Hematopoietic multipotent progenitor cell treated with erythropoietin and hydrocortisone succinate and interleukin-3 and kit ligand, for 4 days (in vitro differentiated cells): ENCODE measurements at regions not wholly inside any gene's neighbourhood (a gene's known extent, or its start where the extent isn't known, plus 50 kb on each side); places are given as distances from the start of the nearest gene placed in this dataset.
A peak's percentile ranks its signal among the peaks of the same experiment; 100 is the strongest.

Source experiments
- DNase-seq: peaks from one replicate; pipeline ENCODE4 v3.0.0-alpha.2; 2015

DNA sequence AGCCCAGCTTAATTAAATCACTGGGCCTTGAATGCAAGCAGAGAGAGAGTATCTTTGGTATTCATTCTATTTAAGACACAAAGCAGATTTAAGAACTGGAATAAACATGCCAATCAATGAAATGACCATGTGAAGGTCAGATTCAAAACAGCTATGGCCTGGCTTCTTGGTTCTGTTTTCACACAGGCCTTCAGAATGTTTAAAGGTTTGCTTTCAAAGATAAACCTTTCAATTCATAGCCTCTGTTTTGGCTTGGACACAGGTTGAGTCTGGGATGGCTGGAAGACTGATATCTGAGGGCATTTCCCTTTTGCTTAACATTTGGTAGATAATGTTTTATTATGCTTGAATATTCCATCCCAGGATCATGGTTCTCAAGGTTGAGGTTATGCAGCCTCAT, 244.4 kb upstream of the KBTBD8 start:
- DNase-seq: no peak

DNA sequence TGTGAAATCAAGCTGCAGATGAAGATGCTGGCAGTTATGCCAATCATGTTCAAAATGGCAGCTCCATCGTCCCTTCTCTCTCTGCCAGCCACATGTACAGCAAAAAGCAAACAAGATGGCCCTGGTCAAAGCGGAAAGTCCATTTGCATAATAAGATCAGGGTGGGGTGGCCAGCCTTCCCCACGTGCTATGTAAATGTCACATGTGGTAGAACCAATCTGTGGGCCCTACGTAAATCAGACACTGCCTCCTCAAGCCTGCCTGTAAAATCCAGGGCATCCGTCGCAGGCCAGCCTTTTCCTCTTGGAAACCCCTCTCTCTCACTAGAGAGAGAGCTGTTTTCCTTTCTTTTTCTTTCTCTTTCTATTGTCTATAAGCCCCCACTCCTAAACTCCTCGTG, 243.5 kb upstream of the KBTBD8 start:
- no peak for DNase-seq

DNA sequence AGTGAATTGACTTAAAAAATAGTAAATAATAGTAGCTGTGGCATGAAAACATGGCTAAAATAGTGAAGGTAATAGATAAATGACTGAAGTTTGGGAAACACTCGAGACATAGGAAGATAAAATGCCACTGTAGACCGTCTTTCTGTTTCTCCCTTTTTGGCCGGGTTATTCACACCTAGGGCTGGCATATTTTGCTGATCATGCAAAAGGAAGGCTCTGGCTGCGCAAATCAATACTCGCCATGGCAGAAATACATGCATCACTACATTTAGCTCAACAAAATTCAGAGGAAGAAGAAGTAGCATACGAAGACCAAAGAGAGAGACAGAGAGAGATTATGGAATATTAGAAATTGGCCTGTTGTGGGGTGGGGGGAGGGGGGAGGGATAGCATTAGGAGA, 242.2 kb upstream of the KBTBD8 start:
- no peak for DNase-seq

DNA sequence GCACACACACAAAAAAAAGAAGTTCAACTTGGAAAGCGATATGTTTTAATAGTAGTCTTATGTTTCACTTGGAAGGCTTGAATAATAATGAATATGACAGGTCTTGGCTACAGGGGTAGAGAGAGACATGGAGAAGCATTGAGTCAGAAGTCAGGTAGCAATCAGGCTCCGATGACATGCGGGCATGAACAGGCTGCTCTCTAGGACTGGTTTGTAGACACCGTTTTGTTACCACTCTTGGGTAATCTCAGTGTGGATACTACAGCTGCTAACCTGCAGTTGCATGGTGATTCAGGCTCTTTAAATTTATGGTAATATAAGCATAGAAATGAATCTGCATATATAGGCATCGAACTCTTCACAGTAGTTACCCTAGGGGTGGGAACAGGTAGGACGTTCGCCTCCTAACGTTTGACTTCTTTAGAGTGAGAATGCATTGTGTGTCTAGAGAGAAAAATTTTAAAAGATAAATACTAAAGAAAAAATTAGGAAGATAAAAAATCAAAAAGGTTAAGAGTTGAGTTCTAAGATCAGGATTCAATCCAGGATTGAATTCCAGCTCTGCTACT, 241.6 kb upstream of the KBTBD8 start:
- no peak for DNase-seq

DNA sequence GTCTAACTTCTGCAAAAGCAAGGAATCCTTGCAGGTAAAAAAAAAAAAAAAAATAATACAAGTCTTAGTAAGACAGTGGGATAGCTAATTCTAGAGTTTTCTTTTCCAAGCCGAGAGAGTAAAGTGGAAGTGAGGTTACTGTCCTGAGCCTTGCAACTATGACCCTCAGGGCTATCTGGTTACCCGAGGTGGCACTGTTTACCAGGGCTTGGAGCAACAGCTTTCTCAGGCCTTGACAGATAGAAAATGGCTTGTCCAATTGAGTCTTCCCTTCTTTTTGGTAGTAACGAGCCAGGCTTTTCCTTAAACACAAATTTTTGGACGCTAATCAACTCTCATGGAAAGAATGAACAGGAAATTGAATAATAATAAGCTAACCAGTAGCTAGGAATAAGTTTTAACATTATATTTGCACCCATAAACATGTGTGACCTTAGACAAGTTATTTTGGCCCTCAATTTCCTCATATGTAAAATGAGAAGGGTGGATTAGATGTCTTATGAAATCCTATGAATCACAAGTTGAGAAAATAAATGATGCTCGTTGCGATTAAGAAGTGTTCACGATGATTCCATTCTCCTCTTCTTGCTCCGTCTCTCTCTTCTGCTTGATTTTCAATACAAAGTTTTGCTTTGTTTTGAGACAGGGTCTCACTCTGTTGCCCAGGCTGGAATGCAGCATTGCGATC, 236.9 kb upstream of the KBTBD8 start:
- no peak for DNase-seq

DNA sequence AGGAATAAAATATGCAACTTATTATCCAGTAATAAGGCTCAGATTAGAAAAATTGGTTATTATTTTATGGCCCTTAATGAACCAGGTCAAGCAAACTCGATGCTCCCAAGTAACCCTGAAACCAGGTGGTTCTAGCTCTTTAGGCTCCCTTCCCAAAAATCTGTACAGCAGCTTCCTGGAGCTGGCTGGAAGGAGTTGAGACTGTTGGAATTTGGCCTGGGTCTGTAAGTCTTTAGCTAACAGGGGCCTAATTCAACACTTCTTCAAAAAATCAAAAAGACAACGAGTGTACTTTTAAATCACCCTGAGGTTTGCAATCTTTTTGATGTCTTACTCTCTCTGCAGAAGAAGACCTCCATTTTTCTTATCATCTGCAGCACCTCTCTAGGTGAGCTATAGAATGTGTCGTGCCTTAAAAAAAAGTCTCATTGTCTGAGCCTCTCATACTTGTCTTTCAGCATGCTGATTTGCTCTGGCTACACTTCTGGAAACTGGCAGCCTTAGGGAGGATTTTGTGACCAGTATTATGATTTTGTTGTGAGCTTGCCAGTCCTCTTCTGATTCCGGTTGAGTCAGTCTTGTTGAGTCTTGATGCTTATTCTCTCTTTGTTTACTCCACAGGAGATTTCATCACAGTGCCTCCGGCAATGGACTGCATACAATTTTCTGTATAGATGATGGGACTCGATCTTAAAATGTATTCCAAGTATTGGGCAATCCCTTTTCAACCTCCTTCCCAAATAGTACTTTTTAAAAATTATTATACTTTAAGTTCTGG, 235.0 kb upstream of the KBTBD8 start:
- DNase-seq: no peak

DNA sequence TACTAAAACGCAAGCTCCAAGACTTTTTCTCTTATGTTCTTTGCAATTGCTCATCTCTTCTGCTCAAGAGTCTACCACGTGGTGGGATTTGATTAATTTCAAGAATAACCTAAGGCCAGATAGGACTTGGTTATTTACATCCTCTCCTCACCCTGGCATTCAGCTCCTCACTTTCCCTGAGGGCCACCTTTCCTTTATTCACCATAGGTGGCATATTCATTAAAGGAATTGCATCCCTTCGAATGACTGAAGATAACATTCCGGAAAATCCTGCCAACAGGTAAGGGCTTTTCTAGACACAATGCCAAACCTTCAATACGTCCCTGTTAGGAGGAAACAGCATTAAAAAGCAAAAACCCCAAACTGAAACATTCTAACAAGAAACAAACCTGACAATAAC, 220.0 kb upstream of the KBTBD8 start:
- no peak for DNase-seq

DNA sequence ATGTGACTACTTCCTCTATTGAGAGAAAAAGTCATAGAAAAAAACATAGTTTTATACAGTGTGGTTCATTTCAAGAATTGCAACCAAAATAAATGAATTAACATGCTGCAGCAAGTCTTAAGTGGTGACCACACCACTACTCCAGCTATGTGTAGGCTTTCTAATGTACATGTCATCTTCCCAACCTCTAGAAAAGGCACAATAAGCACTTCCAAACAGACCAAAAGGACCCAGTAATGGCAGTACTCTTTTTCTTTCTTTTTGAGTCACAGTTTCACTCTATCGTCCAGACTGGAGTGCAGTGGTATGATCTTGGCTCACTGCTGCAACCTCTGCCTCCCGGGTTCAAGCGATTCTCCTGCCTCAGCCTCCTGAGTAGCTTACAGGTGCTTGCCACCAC, 219.3 kb upstream of the KBTBD8 start:
- no peak for DNase-seq

DNA sequence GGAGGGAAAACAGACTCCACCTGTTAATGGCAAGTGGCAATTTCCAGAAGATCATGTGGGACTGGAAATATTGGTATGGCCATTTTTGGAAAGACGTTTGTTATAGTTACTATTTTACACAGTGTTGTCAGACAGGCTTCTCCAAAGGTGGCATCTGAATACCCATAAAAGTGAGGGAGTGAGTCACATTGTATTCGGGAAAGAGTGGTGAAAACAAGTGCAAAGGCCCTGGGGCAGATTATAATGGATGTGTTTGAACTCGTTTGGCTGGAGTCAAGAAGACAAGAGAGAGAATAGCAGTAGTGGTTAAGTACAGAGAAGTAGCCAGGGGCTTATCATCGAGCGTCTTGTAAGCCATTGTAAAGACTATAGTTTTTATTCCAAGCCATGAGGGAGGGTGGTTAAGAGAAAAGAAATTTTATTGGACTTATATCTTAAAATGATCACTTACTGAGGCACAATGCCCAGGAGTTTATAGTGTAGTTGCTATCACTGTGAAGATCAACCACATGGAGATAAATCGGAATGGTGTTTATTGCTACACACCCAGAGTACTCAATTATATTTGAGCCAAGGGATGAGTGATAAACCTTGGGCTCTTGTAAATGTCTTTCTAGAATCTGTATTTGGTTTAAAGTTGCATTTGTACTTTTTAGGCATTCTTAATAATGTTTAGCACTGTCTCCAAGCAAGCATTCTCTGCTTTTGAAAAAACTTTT, 212.8 kb upstream of the KBTBD8 start:
- no peak for DNase-seq

DNA sequence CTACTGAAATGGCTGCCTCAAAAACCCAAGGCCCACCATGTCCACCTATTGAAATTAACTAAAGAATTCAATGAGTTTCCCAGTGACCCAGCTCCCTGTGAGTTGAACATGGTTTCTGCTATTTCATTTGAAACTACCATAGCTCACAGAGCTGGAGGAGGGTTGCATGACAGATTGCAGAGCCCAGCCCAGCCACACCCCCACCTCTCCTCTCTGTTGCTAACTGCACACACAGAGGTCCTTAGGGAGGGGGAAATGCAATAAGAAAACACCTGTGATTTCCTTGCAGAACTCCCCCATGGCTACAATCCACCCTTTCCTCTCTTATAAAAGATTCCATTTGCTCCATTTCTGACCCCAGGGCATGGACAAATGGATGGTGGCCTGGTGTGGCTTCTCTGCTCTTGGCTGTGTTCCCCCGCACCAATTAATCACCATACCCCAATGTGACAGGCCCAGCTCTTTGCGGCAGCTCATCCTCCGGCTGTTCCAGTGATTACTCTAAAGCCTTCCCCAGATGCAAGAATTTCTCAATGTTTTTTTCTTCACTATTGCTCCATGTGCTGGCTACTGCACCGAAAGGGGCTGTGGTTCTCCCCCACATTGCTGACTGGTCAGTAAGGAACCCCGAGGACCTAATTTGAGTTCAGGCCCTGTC, 208.4 kb upstream of the KBTBD8 start:
- DNase-seq: no peak

DNA sequence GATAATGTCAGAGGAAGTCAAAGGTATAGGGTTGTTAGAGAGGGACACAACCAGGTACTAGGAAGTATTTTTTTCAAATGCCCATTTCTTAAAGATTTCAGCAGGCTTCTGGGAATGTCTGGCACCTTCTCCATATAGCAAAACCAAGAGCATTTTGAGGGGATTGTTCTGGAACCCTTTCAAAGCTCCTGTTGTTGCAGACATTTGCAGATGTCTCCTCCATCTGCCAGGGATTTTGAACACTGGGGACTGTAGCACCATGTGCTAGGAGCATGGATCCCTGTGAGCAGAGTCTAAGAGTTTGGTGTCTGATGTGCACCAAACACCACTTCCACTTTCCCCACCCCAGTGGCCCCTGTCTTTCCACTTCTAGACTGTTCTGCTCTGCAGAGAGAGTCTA, 206.0 kb upstream of the KBTBD8 start:
- DNase-seq: no peak

DNA sequence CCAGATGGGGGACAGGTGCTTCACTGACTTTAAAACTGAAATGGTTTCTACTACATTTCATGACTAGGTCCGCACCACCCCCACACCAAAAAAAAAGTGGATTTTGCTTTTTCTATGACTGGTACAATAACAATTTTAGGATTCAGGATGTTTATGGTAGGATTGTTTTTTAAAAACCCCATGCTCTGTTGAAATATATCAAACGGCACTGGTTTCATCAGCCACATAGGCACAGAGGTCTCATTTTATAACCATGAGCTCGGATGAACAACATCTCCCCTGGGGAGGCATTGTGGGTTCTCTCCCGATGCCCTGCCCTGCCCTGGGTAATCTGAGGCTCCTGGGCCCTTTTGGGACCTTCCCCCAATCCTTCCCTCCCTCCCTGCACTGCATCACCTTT, 202.7 kb upstream of the KBTBD8 start:
- no peak for DNase-seq

DNA sequence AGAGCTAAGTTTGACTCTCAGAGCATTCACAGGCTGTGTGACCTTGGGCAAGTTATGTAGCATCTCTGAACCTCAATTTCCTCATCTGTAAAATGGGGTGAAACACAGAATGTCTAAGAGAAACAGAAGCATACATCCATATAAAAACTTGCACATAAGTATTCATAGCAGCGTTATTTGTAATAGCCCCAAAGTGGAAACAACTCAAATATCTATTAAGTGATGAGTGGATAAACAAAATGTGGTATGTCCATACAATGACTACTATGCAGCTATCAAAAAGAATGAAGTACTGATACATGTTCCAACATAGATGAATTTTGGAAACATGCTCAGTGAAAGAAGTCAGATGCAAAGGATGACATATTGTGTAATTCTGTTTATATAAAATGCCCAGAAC, 201.8 kb upstream of the KBTBD8 start:
- DNase-seq: no peak

DNA sequence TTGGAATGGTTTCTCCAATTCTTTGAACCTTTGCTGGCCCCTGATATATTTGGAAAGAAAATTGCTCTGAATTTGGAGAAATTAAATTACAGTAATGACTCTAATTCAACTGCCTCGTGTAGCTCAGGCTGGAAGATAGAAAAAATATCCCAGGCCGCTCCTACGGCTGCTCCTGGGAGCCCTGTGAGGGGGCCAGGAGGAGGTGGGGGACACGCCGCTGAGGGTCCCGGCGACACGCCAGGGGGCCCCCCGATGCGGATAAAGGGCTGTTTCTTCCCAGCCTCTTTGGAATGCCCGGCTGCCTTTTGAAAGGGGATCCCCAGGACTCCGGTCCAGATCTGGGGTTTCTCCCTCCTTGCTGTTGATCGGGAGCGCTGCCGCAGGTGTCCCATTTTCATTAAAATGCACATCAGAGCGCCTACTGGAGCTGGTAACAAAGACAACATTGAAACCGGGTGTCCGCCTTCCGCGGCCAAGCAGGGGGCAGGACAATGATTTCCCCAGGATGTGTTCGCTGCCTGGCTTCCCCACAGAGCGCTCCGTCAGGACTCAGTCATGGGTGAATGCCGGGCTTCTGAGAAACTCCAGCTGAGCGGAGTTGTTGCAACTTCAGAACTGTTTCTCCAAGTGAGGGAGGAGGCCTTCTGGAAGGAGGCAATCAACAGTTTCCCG, 200.1 kb upstream of the KBTBD8 start:
- no peak for DNase-seq

DNA sequence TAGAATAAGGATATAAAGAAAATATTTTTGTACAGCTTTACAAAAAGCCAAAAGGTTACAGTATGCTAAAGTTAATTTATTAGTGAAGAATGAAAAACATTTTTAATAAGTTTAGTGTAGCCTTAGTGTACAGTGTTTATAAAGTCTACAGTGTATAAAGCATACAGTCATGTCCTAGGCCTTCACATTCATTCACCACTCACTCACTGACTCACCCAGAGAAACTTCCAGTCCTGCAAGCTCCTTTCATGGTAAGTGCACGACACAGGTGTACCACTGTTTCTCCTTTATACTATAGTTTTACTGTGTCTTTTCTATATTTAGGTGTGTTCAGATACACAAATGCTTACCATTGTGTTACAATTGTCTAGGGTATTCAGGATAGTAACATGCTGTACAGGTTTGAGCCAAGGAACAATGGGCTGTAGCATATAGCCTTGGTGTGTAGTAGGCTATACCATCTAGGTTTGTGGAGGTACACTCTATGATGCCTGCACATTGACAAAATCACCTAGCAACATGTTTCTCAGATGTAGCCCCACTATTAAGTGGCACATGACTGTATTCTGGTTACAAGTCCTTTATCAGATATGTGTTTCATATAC, 197.1 kb upstream of the KBTBD8 start:
- no peak for DNase-seq

DNA sequence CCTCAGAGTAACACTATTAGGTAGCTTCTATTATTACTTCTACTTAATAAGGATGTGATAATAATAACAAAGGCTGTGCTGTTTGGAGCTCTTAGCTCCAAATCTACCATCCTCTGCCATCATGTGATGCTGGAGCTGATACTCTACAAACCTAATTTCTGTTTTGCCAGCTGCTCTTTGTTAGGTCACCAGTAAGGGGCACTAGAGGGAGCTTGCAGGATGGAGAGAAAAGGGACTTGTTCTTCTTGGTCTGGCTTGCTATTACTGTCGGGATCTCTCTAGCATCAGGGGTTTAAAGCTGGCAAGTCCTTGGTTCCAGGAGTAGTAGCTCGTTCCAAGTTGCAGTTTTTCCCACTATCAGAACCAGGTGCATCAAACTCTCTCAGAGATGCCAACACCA, 194.9 kb upstream of the KBTBD8 start:
- DNase-seq: no peak

DNA sequence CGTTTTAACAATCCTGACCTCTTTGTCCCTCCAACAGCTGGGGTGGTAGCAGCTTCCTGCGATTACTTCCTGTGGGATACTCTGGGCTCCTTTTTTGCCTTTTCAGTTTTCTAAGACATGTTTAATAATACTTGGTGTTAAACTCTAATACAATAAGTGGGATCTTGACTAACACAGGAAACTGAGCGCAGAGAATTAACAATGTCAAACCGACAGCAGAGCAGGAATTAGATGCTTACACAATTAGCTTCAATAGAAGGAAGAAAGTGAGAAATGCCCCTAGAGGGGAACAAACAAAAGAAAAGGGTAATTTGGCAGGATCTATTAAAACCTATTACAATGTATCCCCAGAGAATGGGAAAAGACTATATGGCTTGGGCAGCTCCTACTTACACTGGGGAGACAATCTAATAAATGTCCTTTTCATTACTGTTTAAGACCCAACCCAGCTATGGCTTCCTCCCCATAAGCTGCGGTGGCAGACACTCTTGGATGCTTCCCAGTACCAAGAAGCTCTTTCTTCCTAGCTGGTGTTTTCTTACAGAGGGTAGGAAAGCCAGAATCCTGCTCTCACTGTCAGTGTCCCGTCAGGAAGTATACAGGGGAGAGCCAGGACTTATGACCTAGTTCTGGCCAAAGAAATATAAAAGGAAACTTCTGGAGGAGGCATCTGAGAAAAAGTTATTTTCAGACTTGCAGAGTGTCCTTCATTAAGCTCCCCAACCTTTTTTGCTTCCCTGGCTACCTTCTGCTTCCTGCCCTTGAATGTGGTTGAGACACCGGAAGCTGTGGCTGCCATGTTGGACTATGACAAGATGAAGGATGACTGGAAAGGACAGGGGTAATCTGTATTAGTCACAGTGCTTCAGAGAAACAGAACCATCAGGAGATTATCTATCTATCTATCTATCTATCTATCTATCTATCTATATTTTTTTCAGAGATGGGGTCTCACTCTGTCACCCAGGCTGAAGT, 194.1 kb upstream of the KBTBD8 start:
- peak; percentile 39 for DNase-seq

DNA sequence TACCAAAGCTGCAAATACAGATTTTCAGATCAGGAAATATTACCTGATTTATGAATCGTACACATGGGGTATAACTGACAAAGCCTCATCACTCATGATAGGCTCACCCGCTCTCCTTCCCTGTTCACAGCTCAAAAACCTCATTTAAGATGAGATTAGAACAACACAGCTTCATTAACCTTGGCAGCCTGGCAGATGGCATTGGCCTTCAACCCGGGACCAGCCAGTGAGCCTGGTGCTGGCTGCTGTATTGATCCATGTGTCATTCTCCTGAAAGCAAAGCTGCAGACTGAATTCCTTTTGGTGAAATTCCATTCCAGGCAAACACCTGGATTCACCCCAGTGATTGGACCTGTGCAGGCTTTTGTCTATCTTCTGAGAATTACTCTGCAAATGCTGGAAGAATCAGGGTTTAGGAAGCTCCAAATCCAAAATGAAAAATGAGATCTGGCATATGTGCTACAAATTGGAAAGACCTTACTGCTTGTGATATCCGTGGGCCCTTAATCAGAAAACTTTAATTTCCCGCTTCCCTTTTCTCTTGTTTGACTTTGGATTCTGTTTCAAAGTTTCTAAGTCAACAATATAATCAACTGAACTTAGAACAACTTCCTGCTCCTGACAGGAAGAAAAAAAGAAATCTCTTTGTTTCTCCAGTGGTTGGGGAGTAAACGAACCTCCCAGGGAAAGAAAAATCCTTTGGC, 189.1 kb upstream of the KBTBD8 start:
- no peak for DNase-seq

DNA sequence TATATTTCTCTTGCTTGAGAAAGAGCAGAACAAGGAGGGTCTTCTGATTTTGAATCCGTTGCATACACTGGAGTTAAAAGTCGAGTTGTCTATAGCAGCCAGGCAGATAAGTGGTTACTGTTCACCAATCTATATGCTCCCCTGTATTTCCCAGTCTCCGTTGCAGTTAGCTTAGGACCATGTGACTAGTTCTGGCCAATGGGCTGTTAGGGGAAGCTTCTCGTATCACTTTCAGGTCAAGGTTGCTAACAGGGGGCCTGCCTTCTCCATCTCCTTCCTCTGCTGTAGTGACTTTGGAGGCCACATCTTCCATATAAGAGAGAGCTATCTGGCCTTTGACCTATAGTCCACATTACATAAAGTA, 188.5 kb upstream of the KBTBD8 start:
- no peak for DNase-seq

DNA sequence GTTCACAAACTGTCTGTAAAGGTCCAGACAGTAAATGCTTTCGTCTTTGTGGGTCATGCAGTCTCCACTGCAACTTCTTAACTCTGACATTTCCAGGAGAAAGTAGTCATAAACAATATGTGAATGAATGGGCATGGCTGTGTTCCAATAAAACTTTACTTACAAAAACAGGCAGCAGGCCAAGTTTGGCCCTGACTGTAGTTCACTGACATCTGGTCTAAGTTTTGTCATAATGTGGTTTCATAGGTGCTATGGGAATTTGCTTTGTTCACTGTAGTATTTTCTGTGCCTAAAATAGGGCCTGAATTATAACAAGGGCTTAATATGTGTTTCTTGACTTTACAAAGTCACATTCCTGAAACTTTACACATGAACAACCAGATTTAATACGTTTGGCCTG, 186.0 kb upstream of the KBTBD8 start:
- no peak for DNase-seq
